ENCODE measurements at regions not wholly inside any gene's neighbourhood (a gene's known extent, or its start where the extent isn't known, plus 50 kb on each side); places are given as distances from the start of the nearest gene placed in this dataset.
A peak's percentile ranks its signal among the peaks of the same experiment; 100 is the strongest.

DNA sequence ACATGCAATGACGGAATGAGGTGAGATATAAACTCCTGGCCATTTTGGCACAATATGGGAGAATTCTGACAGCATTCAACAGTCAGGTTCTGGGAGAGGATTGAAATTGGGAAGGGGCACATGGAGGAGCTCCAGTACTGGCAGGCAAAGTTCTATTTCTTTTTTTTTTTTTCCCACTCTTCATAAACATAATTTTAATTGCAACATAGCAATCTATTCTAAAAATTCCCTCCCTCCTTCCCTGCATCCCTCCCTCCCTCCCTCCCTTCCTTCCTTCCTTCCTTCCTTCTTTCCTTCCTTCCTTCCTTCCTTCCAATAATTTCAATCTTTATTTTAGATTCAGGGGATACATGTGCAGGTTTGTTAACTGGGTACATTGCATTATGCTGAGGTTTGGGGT lies 93.2 kb downstream of the PTCSC3 start:
- no peak for DNase-seq

DNA sequence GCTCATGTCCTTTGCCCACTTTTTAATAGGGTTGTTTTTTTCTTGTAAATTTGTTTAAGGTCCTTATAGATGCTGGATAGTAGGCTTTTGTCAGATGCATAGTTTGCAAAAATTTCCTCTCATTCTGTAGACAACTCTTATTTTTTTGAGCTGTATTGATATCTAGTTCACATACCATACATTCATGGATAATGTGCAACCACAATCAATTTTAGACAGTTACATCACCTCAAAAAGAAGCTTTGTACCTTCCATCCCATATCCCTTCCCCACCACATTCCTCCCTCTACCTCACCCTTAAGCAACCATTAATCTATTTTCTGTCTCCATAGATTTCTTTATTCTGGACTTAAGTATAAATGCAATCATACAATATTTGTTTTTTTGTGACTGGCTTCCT lies 98.4 kb downstream of the PTCSC3 start:
- no peak for DNase-seq

- no peak for DNase-seq
Observed at GRCh38 chr14:36076197-36076596, 100.3 kb downstream of the PTCSC3 start.

- no peak for DNase-seq
Observed at GRCh38 chr14:36075203-36075602, 101.3 kb downstream of the PTCSC3 start.

DNA sequence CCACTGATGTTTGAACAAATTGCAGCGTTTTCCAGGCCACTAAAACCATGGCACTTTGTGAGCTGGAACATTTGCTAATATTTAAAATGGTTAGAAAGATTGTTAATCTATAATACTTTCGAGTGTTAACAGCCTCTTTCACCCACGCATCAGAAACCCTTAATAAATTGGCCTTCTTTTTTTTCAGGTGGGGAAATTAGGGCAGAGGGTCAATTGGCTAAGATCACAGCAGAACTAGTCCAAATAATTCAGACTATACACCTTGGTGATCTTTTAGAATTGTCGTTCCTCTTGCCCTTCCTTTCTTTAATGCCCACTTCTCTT lies 105.8 kb downstream of the PTCSC3 start:
- no peak for DNase-seq

- peak in 45 of 51 donors; percentile 4 to 76 (median 43) for DNase-seq
Observed at GRCh38 chr14:36070031-36070719, 106.3 kb downstream of the PTCSC3 start.

- DNase-seq, result peak in 27 of 51 donors; percentile 2 to 65 (median 21)
Observed at GRCh38 chr14:36069535-36069900, 107.0 kb downstream of the PTCSC3 start.

- peak in 2 of 51 donors; percentile 8 to 58 for DNase-seq
Observed at GRCh38 chr14:36068777-36069534, 107.6 kb downstream of the PTCSC3 start.

- no peak for DNase-seq
Observed at GRCh38 chr14:36067428-36068187, 108.9 kb downstream of the PTCSC3 start.

DNA sequence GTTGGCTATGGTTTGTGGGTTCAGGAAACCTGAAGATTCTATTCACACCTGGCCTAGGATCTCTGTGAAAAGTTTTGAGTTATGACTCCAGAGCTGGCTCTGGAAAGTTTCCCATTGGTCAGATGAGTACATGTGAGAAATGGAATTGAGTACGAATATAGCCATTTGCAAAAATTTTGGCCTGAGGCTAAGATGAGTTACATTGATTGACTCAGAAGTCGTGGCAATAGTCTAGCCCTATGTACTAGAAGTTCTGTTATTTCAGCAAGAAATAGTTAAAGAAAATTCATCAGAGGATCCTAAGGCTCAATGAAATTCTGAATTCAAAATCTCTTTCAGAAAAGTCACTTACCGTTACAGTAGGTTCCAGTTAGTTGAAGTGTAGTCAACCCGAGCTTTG lies 109.9 kb downstream of the PTCSC3 start:
- no peak for DNase-seq

- no peak for DNase-seq
Observed at GRCh38 chr14:36065831-36066230, 110.7 kb downstream of the PTCSC3 start.

DNA sequence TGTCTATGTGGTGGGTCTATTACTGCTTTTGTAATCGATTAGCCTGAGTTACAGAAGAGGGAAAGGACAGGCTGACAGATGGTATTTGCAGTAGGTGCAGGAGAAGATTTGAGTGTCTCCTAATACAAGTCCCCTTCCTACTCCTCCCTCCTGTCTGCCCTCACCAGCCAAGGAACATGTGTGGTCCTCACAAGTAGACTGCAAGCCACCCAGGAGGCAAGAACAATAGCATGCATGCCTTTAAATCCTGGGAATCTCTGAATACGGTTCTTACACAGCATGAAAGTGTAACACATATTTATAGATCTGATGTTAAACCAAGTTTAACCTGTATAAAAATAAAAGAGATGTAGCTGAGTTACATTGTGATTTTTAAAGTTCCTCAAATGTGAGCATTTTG lies 117.0 kb downstream of the PTCSC3 start:
- no peak for DNase-seq

GRCh38 chr14:36057452-36058116 lies 118.9 kb downstream of the PTCSC3 start:
- no peak for DNase-seq

DNA sequence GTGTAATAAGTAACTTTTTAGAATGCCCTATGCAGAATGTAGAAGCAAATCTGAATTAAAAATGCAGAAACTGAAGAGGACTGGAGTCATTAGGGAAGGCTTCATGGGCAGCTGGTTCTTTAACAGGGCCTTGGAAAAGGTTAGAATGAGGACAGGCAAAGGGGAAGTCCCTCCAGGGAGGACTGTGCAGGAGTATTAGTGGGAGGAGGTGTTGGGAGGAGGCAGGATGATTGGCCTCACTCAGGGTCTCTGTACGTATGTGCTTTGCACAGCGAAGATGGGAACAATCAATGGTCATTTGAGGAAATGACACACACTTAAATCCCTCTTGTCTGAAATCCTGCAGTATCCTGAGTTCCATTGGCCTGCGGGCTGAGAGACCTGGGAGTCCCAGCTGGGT lies 119.7 kb downstream of the PTCSC3 start:
- DNase-seq, result no peak

- no peak for DNase-seq
Observed at GRCh38 chr14:36055681-36056225, 120.8 kb downstream of the PTCSC3 start.

DNA sequence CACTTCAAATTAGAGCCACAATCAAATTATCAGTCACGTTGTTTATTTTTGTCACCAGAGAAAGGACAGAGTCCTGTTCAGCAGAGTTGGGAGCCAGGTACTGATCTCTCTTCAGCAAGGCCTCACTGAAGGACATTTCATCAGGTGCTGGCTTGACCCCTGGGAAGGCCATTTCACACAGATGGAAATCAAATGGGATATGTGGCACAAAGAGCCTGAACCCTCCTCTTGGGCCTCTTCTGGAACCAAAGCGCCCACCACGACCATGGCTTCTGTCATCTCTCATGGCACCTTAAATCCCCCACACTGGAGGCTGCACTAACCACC lies 121.5 kb downstream of the PTCSC3 start:
- no peak for DNase-seq

- no peak for DNase-seq
Observed at GRCh38 chr14:36054353-36055051, 122.0 kb downstream of the PTCSC3 start.

DNA sequence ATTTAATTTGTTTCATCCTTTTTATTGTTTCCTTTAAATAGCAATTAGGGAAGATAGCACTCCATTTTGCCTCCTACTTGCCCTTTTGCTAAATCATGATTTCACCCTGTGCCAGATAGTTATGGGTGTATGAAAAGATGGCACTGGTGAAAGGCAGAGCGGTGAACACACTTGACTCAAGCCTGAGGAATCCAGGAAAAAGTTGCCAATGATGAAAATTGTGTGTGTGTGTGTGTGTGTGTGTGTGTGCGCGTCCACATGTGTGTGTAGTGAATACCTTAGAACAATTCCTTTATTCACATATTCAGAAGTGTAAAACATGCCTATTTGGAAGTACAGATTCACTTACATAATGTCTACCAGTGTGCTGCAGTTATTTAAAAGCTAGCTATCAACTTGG lies 123.8 kb downstream of the PTCSC3 start:
- DNase-seq, result no peak

DNA sequence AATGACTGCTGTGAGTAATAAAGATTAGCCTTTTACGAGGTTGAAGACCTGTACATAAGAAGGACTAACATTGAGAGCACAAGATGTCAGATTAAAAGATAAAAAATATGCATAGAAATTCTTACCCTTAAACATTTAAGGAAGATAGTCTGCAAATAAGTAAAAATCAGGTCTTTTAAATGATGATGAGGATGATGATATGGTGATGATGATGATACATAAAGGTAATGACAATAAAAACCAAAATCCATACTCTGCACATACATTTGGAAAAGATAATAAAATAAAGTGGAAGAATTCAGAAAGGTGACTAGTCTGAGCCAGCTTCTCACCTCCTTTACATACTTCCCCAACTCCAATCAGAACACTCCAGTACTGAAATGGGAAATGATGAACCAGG lies 124.5 kb downstream of the PTCSC3 start:
- DNase-seq, result no peak

DNA sequence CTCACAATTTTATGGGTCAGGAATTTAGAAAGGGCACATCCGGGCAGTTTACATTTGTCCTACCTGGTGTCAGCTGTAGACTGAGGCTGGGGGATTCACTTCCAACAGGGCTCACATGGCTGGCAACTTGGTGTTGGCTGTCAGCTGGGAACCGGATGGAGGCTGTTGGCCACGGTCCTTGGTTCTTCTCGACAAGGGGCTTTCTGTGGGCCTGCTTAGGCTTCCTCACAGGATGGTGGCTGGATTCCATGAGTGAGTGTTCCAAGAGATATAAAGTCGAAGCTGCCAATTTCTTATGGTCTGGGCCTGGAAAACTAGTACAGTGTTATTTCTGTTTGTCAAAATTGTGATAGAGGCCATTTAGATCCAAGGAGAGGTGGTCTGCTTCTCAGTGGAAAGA lies 127.9 kb downstream of the PTCSC3 start:
- no peak for DNase-seq

DNA sequence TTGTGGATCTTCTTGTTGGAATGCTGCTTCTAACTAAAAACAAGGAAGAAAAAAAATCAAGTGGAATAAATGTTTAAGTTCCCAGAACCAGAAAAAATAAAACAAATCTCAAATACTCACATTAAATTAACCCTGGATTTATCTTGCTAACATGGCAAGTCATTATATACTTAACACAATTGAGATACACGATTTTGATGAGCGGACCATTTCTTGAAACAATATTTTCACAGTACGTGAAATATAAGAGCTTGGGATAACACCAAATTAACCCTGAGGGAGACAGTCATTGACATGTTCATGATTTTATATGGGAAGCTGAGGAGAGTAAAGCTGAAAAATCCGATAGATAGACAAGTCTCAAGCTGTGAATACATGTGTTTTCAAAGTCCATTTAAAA lies 128.6 kb downstream of the PTCSC3 start:
- no peak for DNase-seq

Measured in hypothalamus (tissue), 51 donors.